ENCODE measurements at regions not wholly inside any gene's neighbourhood (a gene's known extent, or its start where the extent isn't known, plus 50 kb on each side); places are given as distances from the start of the nearest gene placed in this dataset.

DNA sequence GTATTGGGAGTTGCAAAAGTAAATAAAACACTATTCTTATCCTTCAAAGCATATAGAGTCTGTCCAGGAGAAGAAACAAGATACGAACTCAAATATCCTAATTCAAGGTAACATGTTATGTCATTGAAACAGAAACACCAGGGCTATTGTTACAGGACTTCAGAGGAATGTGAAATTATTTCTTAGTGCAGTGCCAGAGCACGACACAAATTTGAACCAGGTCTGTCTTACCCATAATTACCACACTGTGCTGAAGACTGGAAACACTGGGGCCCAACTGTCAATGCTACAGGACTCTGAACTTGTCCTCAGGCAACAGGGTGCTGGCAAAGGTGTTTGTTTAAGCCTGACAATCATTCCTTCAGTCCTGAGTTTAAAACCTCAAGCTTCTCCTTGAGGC, 633.6 kb upstream of the UBE2E2 start:
- Histone ChIP-seq H3K36me3 (ENCODE audit: control insufficient read depth, insufficient read depth, low read length) (no peaks in the 10 kb centered on the region), H3K4me3 (ENCODE audit: low read depth, low read length) (no peak overlapping the region), H3K9ac (ENCODE audit: low read depth, low read length) (no peak overlapping the region), H3K4me1 (ENCODE audit: control insufficient read depth, insufficient read depth, low read length) (no peaks in the 10 kb centered on the region), H3K27ac (ENCODE audit: low read depth, low read length) (no peak overlapping the region), H3K9me3 (ENCODE audit: control insufficient read depth, insufficient read depth, low read length) (no peaks in the 10 kb centered on the region), H3K27me3 (ENCODE audit: control insufficient read depth, insufficient read depth, low read length) (no peaks in the 10 kb centered on the region)

DNA sequence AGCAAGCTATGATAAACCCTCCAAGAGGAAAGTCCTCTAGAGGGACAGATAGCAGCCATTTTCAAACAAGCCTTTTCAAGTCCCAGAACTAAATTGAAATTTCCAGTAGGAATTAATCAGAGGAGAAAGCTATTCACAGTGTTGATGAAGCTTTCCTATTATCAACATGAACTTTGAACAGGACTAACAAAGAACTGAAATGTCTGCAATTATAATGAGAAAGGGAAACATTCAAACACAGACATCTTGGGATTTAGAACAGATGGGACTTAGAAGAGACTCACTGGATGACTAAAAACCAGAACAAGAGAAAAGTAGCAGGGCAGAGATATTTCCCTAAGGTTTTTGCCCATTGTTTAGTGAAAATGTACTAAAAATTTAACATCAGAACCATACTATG, 622.1 kb upstream of the UBE2E2 start:
- H3K27me3 ChIP-seq (ENCODE audit: control insufficient read depth, insufficient read depth, low read length): no peaks in the 10 kb centered on the region
- H3K4me1 ChIP-seq (ENCODE audit: control insufficient read depth, insufficient read depth, low read length): 0 out of 2 replicates have a peak, but pooled peaks cover 3% of the 10 kb centered on the region
- H3K4me3 ChIP-seq (ENCODE audit: low read depth, low read length): no peak overlapping the region
- no peak overlapping the region for H3K27ac ChIP-seq (ENCODE audit: low read depth, low read length)
- no peak overlapping the region for H3K9ac ChIP-seq (ENCODE audit: low read depth, low read length)
- H3K9me3 ChIP-seq (ENCODE audit: control insufficient read depth, insufficient read depth, low read length): no peaks in the 10 kb centered on the region
- no peaks in the 10 kb centered on the region for H3K36me3 ChIP-seq (ENCODE audit: control insufficient read depth, insufficient read depth, low read length)

DNA sequence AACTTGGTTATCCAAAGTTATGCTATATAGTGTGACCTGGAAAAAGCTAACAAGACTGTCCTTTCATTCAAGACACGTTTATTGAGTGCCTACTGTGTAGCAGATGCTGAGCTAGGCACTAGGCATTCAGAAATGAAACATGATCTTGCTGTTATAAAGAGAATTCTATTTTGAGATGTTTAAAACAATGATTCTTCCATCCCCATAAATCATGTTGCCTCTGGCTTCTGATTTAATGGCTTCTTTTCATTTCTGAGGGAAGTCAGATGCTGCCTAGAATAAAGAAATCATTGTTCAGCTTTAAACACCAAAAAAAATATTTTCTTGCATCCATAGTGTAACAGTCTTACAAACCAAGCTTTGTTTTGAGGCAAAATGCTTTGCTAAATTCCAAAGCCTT, 620.9 kb upstream of the UBE2E2 start:
- no peaks in the 10 kb centered on the region for H3K27me3 ChIP-seq (ENCODE audit: control insufficient read depth, insufficient read depth, low read length)
- H3K4me3 ChIP-seq (ENCODE audit: low read depth, low read length): no peak overlapping the region
- H3K4me1 ChIP-seq (ENCODE audit: control insufficient read depth, insufficient read depth, low read length): 0 out of 2 replicates have a peak, but pooled peaks cover 3% of the 10 kb centered on the region
- no peaks in the 10 kb centered on the region for H3K9me3 ChIP-seq (ENCODE audit: control insufficient read depth, insufficient read depth, low read length)
- no peak overlapping the region for H3K9ac ChIP-seq (ENCODE audit: low read depth, low read length)
- no peaks in the 10 kb centered on the region for H3K36me3 ChIP-seq (ENCODE audit: control insufficient read depth, insufficient read depth, low read length)
- no peak overlapping the region for H3K27ac ChIP-seq (ENCODE audit: low read depth, low read length)

DNA sequence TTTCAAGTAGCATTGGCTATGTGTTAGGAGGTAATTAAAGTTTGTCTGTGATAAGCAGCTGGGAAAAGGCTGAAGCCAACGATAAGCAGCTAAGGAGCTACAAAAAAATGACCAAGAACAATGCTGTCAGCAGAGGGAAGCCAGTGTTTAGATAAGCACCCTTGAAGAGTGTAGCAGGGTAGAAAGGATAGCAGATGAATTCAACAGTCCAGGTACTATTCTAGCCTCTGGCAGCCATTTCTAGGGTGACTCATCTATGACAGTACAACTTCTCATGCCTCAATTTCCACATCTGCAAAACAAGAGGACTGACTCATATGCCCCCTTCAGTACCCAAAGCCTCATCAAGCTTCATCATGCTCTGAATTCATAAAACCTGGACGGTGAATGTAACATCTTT, 617.6 kb upstream of the UBE2E2 start:
- Histone ChIP-seq H3K36me3 (ENCODE audit: control insufficient read depth, insufficient read depth, low read length) (no peaks in the 10 kb centered on the region), H3K27me3 (ENCODE audit: control insufficient read depth, insufficient read depth, low read length) (no peaks in the 10 kb centered on the region), H3K4me3 (ENCODE audit: low read depth, low read length) (no peak overlapping the region), H3K9me3 (ENCODE audit: control insufficient read depth, insufficient read depth, low read length) (no peaks in the 10 kb centered on the region), H3K4me1 (ENCODE audit: control insufficient read depth, insufficient read depth, low read length) (0 out of 2 replicates have a peak, but pooled peaks cover 3% of the 10 kb centered on the region), H3K9ac (ENCODE audit: low read depth, low read length) (no peak overlapping the region), H3K27ac (ENCODE audit: low read depth, low read length) (no peak overlapping the region)

DNA sequence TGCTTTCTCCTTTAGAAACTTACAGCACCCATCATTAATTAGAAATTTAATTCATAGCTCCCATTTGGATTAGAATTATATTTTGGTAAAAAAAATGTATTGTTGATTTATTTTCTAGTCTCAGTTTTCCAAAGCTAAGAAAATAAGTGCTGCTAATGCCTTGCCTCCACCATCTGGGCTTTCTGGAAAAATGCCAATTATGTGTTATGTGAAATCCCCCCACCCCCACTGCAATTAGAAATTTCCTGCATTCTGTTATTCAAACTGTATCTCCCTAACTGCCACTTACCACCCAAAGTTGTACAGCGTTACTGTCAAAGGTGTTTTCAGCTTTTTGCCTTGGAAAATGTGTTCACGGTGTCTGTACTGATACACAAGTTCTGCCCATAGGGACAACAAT, 617.2 kb upstream of the UBE2E2 start:
- H3K9ac ChIP-seq (ENCODE audit: low read depth, low read length): no peak overlapping the region
- H3K9me3 ChIP-seq (ENCODE audit: control insufficient read depth, insufficient read depth, low read length): no peaks in the 10 kb centered on the region
- no peaks in the 10 kb centered on the region for H3K27me3 ChIP-seq (ENCODE audit: control insufficient read depth, insufficient read depth, low read length)
- H3K36me3 ChIP-seq (ENCODE audit: control insufficient read depth, insufficient read depth, low read length): no peaks in the 10 kb centered on the region
- H3K4me3 ChIP-seq (ENCODE audit: low read depth, low read length): no peak overlapping the region
- H3K27ac ChIP-seq (ENCODE audit: low read depth, low read length): no peak overlapping the region
- 0 out of 2 replicates have a peak, but pooled peaks cover 3% of the 10 kb centered on the region for H3K4me1 ChIP-seq (ENCODE audit: control insufficient read depth, insufficient read depth, low read length)

DNA sequence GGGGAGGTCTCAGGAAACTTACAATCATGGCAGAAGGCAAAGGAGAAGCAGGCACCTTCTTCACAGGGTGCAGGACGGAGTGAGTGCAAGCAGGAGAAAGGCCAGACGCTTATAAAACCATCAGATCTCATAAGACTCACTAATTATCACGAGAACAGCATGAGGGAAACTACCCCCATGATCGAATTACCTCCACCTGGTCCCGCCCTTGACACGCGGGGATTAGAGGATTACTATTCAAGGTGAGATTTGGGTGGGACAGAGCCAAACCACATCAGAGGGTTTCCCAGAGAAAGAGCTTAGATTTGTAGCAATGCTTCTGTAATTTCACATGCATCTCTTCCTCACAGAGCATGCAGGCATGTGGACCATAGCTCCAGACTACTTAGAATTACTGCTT, 615.7 kb upstream of the UBE2E2 start:
- Histone ChIP-seq H3K4me1 (ENCODE audit: control insufficient read depth, insufficient read depth, low read length) (0 out of 2 replicates have a peak, but pooled peaks cover 3% of the 10 kb centered on the region), H3K9me3 (ENCODE audit: control insufficient read depth, insufficient read depth, low read length) (no peaks in the 10 kb centered on the region), H3K4me3 (ENCODE audit: low read depth, low read length) (no peak overlapping the region), H3K27me3 (ENCODE audit: control insufficient read depth, insufficient read depth, low read length) (no peaks in the 10 kb centered on the region), H3K27ac (ENCODE audit: low read depth, low read length) (no peak overlapping the region), H3K36me3 (ENCODE audit: control insufficient read depth, insufficient read depth, low read length) (no peaks in the 10 kb centered on the region), H3K9ac (ENCODE audit: low read depth, low read length) (no peak overlapping the region)

DNA sequence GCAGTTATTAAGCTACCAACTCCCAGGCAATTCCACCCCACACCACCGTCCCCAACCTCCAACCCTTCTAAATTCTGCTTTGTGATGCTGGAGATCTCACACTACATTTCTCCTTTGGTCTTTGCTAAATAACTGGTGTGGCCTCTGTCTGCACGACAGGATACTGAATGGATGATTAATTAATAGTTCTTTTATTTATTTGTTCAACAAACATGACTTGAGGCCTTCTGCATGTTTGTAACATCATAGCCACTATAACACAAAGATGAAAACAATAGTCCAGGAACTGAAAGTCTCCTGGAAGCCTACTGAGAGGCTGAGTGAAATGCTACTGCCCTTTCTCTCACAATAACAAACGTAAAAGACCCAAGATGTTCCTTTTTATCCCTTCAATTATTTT, 609.5 kb upstream of the UBE2E2 start:
- no peak overlapping the region for H3K4me3 ChIP-seq (ENCODE audit: low read depth, low read length)

DNA sequence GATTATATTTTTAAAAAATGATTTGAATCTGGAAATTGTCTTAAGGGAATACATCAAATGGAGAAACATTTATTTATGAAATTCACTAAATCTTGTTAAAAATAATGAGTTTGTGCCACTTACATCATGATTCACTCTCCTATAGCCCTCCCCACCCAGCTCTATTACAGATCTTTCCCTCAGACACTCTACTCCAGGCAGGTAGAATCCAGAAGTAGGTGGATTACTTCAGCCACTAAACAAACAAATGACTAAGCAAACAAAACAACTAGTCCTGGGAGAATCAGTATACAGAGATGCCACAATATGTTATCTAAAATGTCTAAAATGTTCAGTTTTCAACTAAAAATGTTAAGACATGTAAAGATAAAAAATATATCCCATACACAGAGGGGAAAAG, 608.1 kb upstream of the UBE2E2 start:
- peaks cover 14% of the 10 kb centered on the region for H3K9me3 ChIP-seq (ENCODE audit: control insufficient read depth, insufficient read depth, low read length)
- no peak overlapping the region for H3K9ac ChIP-seq (ENCODE audit: low read depth, low read length)
- H3K4me1 ChIP-seq (ENCODE audit: control insufficient read depth, insufficient read depth, low read length): no peaks in the 10 kb centered on the region
- no peaks in the 10 kb centered on the region for H3K36me3 ChIP-seq (ENCODE audit: control insufficient read depth, insufficient read depth, low read length)
- no peaks in the 10 kb centered on the region for H3K27me3 ChIP-seq (ENCODE audit: control insufficient read depth, insufficient read depth, low read length)
- no peak overlapping the region for H3K4me3 ChIP-seq (ENCODE audit: low read depth, low read length)
- no peak overlapping the region for H3K27ac ChIP-seq (ENCODE audit: low read depth, low read length)

More for the DNA sequence above, 609.5 kb upstream of the UBE2E2 start:
- H3K4me1 ChIP-seq (ENCODE audit: control insufficient read depth, insufficient read depth, low read length): no peaks in the 10 kb centered on the region
- no peak overlapping the region for H3K27ac ChIP-seq (ENCODE audit: low read depth, low read length)
- H3K9ac ChIP-seq (ENCODE audit: low read depth, low read length): no peak overlapping the region
- H3K36me3 ChIP-seq (ENCODE audit: control insufficient read depth, insufficient read depth, low read length): no peaks in the 10 kb centered on the region
- H3K9me3 ChIP-seq (ENCODE audit: control insufficient read depth, insufficient read depth, low read length): peaks cover 14% of the 10 kb centered on the region
- no peaks in the 10 kb centered on the region for H3K27me3 ChIP-seq (ENCODE audit: control insufficient read depth, insufficient read depth, low read length)

DNA sequence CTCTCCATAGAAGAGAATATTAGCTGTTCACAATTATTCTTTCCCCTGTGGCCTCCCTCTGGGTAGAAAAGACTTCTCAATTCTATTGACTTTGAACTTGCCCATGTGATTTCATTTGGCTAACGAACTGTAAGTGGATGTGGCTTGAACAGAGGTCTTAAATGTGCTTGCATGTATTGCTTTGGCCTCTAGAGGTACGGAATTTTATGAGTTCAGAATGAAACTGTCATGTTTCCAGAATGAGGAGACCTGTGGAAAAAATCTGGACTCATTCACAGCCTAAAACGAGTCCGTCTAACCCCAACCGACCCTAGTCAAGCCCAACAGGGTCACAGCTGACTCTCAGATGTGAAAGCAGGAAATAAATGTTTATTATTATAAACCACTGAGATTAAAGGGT, 596.7 kb upstream of the UBE2E2 start:
- Histone ChIP-seq H3K36me3 (ENCODE audit: control insufficient read depth, insufficient read depth, low read length) (no peaks in the 10 kb centered on the region), H3K9ac (ENCODE audit: low read depth, low read length) (no peak overlapping the region), H3K9me3 (ENCODE audit: control insufficient read depth, insufficient read depth, low read length) (no peaks in the 10 kb centered on the region), H3K4me3 (ENCODE audit: low read depth, low read length) (no peak overlapping the region), H3K27ac (ENCODE audit: low read depth, low read length) (no peak overlapping the region), H3K27me3 (ENCODE audit: control insufficient read depth, insufficient read depth, low read length) (no peaks in the 10 kb centered on the region), H3K4me1 (ENCODE audit: control insufficient read depth, insufficient read depth, low read length) (no peaks in the 10 kb centered on the region)

DNA sequence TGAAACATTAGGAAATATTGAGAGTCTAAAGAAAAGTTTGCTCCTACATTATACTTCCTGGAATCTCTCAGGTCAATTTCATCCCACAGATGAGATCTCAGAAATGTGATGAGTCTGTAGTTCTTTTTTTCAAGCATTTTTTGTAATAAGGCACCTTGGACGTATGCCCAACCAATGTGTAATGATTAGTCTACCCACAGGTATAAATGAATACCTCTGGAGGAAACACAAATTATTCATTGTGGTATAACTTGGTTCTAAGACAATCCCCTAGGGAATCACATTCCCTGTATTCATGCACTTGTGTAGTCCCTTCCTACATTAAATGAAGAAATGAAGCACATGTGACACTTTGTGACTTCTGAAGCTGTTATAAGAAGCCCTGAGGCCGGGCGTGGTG, 596.2 kb upstream of the UBE2E2 start:
- Histone ChIP-seq H3K4me3 (ENCODE audit: low read depth, low read length) (no peak overlapping the region), H3K9me3 (ENCODE audit: control insufficient read depth, insufficient read depth, low read length) (no peaks in the 10 kb centered on the region), H3K9ac (ENCODE audit: low read depth, low read length) (no peak overlapping the region), H3K27ac (ENCODE audit: low read depth, low read length) (no peak overlapping the region), H3K27me3 (ENCODE audit: control insufficient read depth, insufficient read depth, low read length) (no peaks in the 10 kb centered on the region), H3K36me3 (ENCODE audit: control insufficient read depth, insufficient read depth, low read length) (no peaks in the 10 kb centered on the region), H3K4me1 (ENCODE audit: control insufficient read depth, insufficient read depth, low read length) (no peaks in the 10 kb centered on the region)

DNA sequence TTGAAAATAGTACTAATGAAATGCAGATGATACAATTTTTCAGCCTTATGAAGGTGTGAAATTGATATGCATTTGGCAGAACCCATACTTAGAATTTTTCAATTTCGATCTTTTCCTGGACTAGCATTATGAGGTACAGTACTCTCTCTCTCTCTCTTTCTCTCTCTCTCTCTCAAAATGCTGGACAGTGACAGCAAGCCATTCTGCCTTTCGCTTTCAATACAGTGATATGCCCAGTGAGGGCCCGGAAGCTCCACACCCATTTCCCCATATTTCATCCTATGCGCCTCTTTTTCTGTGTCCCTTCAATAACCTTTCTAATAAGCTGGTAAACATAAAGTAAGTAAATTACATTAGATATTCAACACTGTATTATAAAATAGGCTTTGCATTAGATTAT, 595.0 kb upstream of the UBE2E2 start:
- Histone ChIP-seq H3K4me1 (ENCODE audit: control insufficient read depth, insufficient read depth, low read length) (no peaks in the 10 kb centered on the region), H3K9ac (ENCODE audit: low read depth, low read length) (no peak overlapping the region), H3K36me3 (ENCODE audit: control insufficient read depth, insufficient read depth, low read length) (no peaks in the 10 kb centered on the region), H3K4me3 (ENCODE audit: low read depth, low read length) (no peak overlapping the region), H3K27ac (ENCODE audit: low read depth, low read length) (no peak overlapping the region), H3K9me3 (ENCODE audit: control insufficient read depth, insufficient read depth, low read length) (no peaks in the 10 kb centered on the region), H3K27me3 (ENCODE audit: control insufficient read depth, insufficient read depth, low read length) (no peaks in the 10 kb centered on the region)

DNA sequence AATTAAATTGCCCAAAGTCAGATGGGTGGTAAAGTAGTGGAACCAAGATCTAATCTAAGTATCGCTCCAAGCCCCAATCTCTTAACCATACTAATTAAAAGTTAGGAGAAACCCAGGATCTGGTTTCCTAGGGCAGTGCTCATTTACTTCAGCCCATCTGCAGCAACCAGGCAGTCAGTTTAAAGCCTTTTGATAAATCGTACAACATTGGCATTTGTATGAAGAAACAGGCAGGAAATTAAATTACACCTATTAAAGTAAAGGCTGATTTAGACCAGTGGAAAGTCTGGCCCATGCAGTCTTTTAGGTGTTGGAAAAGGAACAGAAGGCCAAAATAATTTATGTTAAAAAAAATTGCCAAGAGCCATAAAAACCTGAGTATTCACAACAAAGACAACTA, 594.4 kb upstream of the UBE2E2 start:
- Histone ChIP-seq H3K9me3 (ENCODE audit: control insufficient read depth, insufficient read depth, low read length) (no peaks in the 10 kb centered on the region), H3K27me3 (ENCODE audit: control insufficient read depth, insufficient read depth, low read length) (no peaks in the 10 kb centered on the region), H3K4me1 (ENCODE audit: control insufficient read depth, insufficient read depth, low read length) (no peaks in the 10 kb centered on the region), H3K36me3 (ENCODE audit: control insufficient read depth, insufficient read depth, low read length) (no peaks in the 10 kb centered on the region), H3K27ac (ENCODE audit: low read depth, low read length) (no peak overlapping the region), H3K4me3 (ENCODE audit: low read depth, low read length) (no peak overlapping the region), H3K9ac (ENCODE audit: low read depth, low read length) (no peak overlapping the region)
